HFFc6 (cell line): ENCODE measurements at regions not wholly inside any gene's neighbourhood (a gene's known extent, or its start where the extent isn't known, plus 50 kb on each side); places are given as distances from the start of the nearest gene placed in this dataset.

Experiments
- DNase-seq: peaks from one replicate; pipeline ENCODE4 v3.0.0-alpha.2; 2018
- H3K27ac Mint-ChIP-seq: 2 replicates; pipeline ENCODE4 v1.8.0; 2020; ENCODE audit warnings: mild to moderate bottlenecking, mixed read lengths
- H3K27me3 Mint-ChIP-seq: 2 replicates; pipeline ENCODE4 v1.8.0; 2021; ENCODE audit warnings: mild to moderate bottlenecking, moderate library complexity, mixed read lengths; ENCODE audit not compliant: insufficient read depth
- H3K36me3 Mint-ChIP-seq: 2 replicates; pipeline ENCODE4 v1.8.0; 2021; ENCODE audit warnings: low read depth, mixed read lengths
- H3K4me1 Mint-ChIP-seq: 2 replicates; pipeline ENCODE4 v1.8.0; 2020; ENCODE audit warnings: low read depth, mixed read lengths
- H3K4me3 Mint-ChIP-seq: 2 replicates; pipeline ENCODE4 v1.8.0; 2020; ENCODE audit warnings: mild to moderate bottlenecking, moderate library complexity, mixed read lengths
- H3K9me3 Mint-ChIP-seq: 2 replicates; pipeline ENCODE4 v1.8.0; 2020; ENCODE audit warnings: mild to moderate bottlenecking, mixed read lengths
- CTCF ChIP-seq: fragments of 200-600 bp; sonication (generic); IDR thresholded peaks from 2 replicates; pipeline ENCODE4 v1.5.0; 2021; ENCODE audit warnings: antibody characterized with exemption, mild to moderate bottlenecking

- peaks cover 34% of the 10 kb centered on the region for H3K9me3 Mint-ChIP-seq
- no peak for TF ChIP-seq CTCF
- H3K36me3 Mint-ChIP-seq = no peaks in the 10 kb centered on the region
- no peak overlapping the region for H3K27ac Mint-ChIP-seq
- no peak for DNase-seq
- no peaks in the 10 kb centered on the region for H3K27me3 Mint-ChIP-seq
- H3K4me3 Mint-ChIP-seq = no peak overlapping the region
- no peaks in the 10 kb centered on the region for H3K4me1 Mint-ChIP-seq
Measured at GRCh38 chr10:65126288-65126687, 1605.1 kb downstream of the REEP3 start.

GRCh38 chr10:65128277-65128676 lies 1607.1 kb downstream of the REEP3 start:
- no peaks in the 10 kb centered on the region for H3K4me1 Mint-ChIP-seq
- H3K4me3 Mint-ChIP-seq = no peak overlapping the region
- H3K27me3 Mint-ChIP-seq = no peaks in the 10 kb centered on the region

GRCh38 chr10:65130162-65130758 lies 1609.1 kb downstream of the REEP3 start:
- no peak for DNase-seq
- Mint-ChIP-seq H3K9me3 (peaks cover 20% of the 10 kb centered on the region), H3K36me3 (no peaks in the 10 kb centered on the region), H3K27ac (no peak overlapping the region), H3K4me1 (no peaks in the 10 kb centered on the region), H3K4me3 (no peak overlapping the region), H3K27me3 (no peaks in the 10 kb centered on the region)
- TF ChIP-seq CTCF = no peak

More at GRCh38 chr10:65128277-65128676, 1607.1 kb downstream of the REEP3 start:
- Mint-ChIP-seq H3K27ac (no peak overlapping the region), H3K9me3 (peaks cover 24% of the 10 kb centered on the region), H3K36me3 (no peaks in the 10 kb centered on the region)
- DNase-seq = no peak
- TF ChIP-seq CTCF = no peak

GRCh38 chr10:65133652-65134051 lies 1612.5 kb downstream of the REEP3 start:
- Mint-ChIP-seq H3K27ac (no peak overlapping the region), H3K4me1 (no peaks in the 10 kb centered on the region), H3K27me3 (no peaks in the 10 kb centered on the region), H3K36me3 (no peaks in the 10 kb centered on the region), H3K4me3 (no peak overlapping the region), H3K9me3 (peaks cover 11% of the 10 kb centered on the region)
- no peak for TF ChIP-seq CTCF
- no peak for DNase-seq

GRCh38 chr10:65135508-65135907 lies 1614.3 kb downstream of the REEP3 start:
- Mint-ChIP-seq H3K27ac (no peak overlapping the region), H3K4me3 (no peak overlapping the region), H3K27me3 (no peaks in the 10 kb centered on the region)

More at GRCh38 chr10:65135508-65135907, 1614.3 kb downstream of the REEP3 start:
- no peak for TF ChIP-seq CTCF
- DNase-seq = no peak
- Mint-ChIP-seq H3K9me3 (peaks cover 4% of the 10 kb centered on the region), H3K36me3 (no peaks in the 10 kb centered on the region), H3K4me1 (no peaks in the 10 kb centered on the region)
